Stimulated activated naive CD8-positive, alpha-beta T cell treated with anti-CD3 and anti-CD28 coated beads, Interleukin-15, amount 100 ng/mL, for 72 hours (primary cell): ENCODE measurements at regions not wholly inside any gene's neighbourhood (a gene's known extent, or its start where the extent isn't known, plus 50 kb on each side); places are given as distances from the start of the nearest gene placed in this dataset.

Experiments used
- ATAC-seq: fragments of 150-1000 bp; cut with Tn5 transposase; 2 replicates; pipeline ENCODE4 v1.10.0; 2021; ENCODE audit warnings: mild to moderate bottlenecking, moderate library complexity
- DNase-seq, 2 donors: peaks; one replicate each; pipeline ENCODE4 v3.0.0; 2021 to 2022
- H3K27ac Mint-ChIP-seq, 2 donors: one replicate each; pipeline ENCODE4 v1.8.0; 2022; ENCODE audit warnings: mild to moderate bottlenecking in 2 of 2, mixed read lengths in 2 of 2, moderate library complexity in 2 of 2
- H3K27me3 Mint-ChIP-seq: one replicate; pipeline ENCODE4 v1.8.0; 2022; ENCODE audit warnings: mixed read lengths
- H3K4me1 Mint-ChIP-seq: one replicate; pipeline ENCODE4 v1.8.0; 2022; ENCODE audit warnings: mild to moderate bottlenecking, mixed read lengths
- H3K4me3 Mint-ChIP-seq, 2 donors: one replicate each; pipeline ENCODE4 v1.8.0; 2022; ENCODE audit warnings: mild to moderate bottlenecking in 2 of 2, mixed read lengths in 2 of 2, moderate library complexity in 1 of 2
- H3K9me3 Mint-ChIP-seq, 2 donors: one replicate each; pipeline ENCODE4 v1.8.0; 2022; ENCODE audit warnings: mixed read lengths in 2 of 2

DNA sequence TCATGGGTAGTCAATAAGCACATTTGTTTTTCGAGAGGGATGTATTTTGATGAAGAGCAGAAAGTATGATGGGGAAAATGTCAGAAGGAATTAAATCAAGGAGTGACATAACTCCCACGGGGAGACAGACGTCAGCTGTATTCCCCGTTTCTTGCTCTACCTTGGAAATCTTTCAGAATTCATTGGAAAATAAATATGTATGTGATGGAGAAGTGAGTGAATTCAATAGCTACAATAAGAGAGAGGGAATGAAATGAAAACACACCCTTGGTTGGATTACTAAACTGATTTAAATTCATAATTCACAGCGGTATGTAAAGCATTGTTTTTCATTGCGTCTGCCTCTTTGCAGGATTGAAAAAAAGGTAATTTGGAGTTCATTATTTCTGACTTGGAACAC is 209.7 kb upstream of the KLF4 start:
- Mint-ChIP-seq H3K9me3 (peaks cover 6 to 30% of the 10 kb centered on the region in 2 donors), H3K27ac (no peak overlapping the region), H3K4me3 (no peak overlapping the region), H3K4me1 (no peaks in the 10 kb centered on the region), H3K27me3 (peaks cover 6% of the 10 kb centered on the region)
- ATAC-seq (no peak), DNase-seq (no peak)

DNA sequence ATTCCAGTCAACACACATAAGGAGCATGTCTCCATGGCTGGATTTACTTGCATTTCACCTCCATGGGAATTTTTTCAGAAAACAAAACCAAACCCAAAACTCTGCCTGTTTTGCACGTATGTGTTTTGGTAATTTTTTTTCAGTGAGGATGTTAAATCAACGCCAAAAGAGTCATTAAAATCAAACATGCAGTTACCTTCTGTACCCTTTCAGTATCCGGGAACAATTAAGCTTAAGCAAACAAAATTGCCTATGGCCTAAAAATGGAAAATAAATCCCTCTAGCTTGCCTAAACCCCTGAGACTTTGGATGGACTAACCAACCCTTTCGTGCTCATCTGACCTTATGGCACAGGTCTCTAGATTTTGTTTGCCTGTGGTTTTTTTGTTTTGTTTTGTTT is 209.2 kb upstream of the KLF4 start:
- Mint-ChIP-seq H3K4me3 (no peak overlapping the region), H3K4me1 (no peaks in the 10 kb centered on the region), H3K9me3 (peaks cover 6 to 27% of the 10 kb centered on the region in 2 donors), H3K27ac (no peak overlapping the region), H3K27me3 (peaks cover 6% of the 10 kb centered on the region)
- DNase-seq: no peak
- no peak for ATAC-seq

DNA sequence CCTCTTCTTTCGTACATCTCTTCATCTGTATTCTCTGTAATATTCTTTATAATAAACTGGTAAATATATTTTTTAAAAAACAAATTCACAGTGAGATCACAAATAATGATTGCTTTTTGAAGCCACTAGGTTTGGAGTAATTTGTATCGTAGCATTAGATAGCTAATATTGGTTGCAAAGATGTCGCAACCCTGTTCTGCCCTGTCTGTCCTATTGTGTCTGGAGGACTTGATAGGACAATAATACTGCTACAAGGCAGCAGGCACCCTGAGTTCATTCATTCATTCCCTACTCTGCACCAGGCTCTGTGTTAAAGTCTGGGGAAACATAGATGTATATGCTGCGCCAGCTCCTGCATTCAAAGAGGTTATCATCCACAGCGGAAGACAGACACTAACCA is 206.7 kb upstream of the KLF4 start:
- ATAC-seq: no peak
- Mint-ChIP-seq H3K4me3 (no peak overlapping the region), H3K27ac (no peak overlapping the region), H3K27me3 (peaks cover 6% of the 10 kb centered on the region), H3K9me3 (peaks cover 6 to 13% of the 10 kb centered on the region in 2 donors), H3K4me1 (no peaks in the 10 kb centered on the region)
- DNase-seq: no peak

DNA sequence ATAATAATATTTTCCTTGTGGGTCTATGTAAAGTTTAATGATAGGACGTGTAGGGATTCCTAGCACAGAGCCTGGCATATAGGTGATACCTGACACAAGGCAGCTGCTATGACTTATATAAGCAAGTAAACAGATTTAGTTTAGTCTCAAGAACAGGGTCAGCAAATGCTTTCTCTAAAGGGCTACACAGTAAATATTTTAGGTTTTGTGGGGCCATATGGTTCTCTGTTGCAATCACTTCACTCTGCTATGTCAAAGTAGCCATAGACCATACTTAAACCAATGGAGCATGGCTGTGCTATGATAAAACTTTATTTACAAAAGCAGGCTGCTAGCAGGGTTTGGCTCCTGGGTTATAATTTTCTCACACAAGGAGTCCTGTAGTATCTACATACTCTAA is 204.8 kb upstream of the KLF4 start:
- Mint-ChIP-seq H3K4me1 (no peaks in the 10 kb centered on the region), H3K9me3 (peaks cover 6 to 13% of the 10 kb centered on the region in 2 donors), H3K27me3 (peaks cover 6% of the 10 kb centered on the region), H3K27ac (no peak overlapping the region), H3K4me3 (no peak overlapping the region)
- DNase-seq (no peak), ATAC-seq (no peak)

DNA sequence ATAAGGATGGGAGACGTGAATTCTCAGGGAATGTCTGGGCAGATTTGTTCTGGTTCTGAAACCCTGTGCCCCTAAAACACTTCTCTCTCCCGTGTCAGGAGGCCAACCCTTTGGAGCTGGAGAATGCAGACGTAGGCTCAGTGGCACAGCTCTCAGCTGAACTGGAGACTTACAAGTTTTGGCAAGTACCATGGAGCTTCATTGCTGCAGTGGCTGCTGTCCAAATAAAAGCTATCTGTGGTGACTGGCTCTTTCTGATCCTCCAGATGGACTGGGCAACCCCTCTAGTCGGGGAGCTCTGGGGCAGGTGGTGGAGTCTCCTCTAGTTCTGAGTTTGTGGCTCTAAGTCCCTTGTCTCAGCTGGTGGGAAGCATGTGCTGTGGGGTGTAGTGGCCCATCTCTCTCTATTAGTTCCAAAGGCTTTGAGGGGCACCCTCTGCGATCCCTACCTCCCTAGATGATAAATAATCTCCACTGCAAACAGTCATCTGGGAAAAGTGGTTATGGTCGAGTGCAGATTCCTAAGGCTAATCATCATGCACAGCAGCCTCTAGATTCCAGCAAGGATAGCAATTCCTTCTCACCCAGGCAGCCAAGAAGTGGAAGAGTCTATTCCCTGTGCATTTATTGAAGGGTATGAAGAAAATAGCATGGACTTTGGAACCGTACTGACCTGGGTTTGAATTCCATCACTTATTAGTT is 204.2 kb upstream of the KLF4 start:
- DNase-seq (no peak), ATAC-seq (no peak)
- Mint-ChIP-seq H3K27ac (no peak overlapping the region), H3K27me3 (peaks cover 6% of the 10 kb centered on the region), H3K4me1 (no peaks in the 10 kb centered on the region), H3K9me3 (peaks cover 6 to 13% of the 10 kb centered on the region in 2 donors), H3K4me3 (no peak overlapping the region)

DNA sequence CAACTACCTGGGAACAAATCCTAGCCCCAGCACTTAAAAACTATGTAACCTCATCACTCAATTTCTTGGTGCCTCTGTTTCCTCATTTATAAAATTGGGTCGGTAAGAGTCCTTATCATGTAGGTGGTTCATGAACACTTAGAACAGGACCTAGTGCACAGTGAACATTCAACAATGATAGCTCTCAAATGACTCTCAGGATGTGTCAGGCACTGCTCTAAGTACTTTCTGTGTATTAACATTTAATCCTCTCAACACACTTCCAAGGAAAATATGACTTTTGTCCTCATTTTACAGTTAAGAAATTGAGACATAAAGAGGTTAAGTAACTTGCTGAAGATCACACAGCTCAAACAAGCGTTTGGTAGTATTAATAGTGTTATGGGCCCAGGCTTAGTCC is 202.1 kb upstream of the KLF4 start:
- peaks cover 0 to under 1% of the 10 kb centered on the region in 2 donors for H3K9me3 Mint-ChIP-seq
- H3K27me3 Mint-ChIP-seq: no peaks in the 10 kb centered on the region
- no peak overlapping the region for H3K27ac Mint-ChIP-seq
- H3K4me3 Mint-ChIP-seq: no peak overlapping the region
- DNase-seq (no peak), ATAC-seq (no peak)
- H3K4me1 Mint-ChIP-seq: no peaks in the 10 kb centered on the region

DNA sequence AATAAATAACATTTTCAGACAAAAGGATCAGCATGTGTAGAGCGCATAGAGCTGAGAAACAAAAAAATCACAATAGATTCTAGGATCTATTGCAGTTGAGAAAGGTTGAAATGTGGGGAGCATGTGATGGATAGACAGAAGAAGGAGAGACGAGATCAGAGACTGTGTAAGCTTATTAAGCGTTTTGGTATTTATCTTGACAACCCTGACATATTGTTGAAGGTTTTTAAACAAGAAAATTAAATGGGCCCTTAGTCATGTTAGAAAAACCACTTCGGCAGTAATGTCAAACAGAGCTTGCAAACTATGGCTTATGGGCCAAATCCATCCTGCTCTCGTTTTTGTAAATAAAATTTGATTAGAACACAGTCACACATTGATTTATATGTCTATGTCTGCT is 200.5 kb upstream of the KLF4 start:
- no peaks in the 10 kb centered on the region for H3K4me1 Mint-ChIP-seq
- no peak for ATAC-seq
- no peak for DNase-seq
- no peaks in the 10 kb centered on the region for H3K9me3 Mint-ChIP-seq
- no peaks in the 10 kb centered on the region for H3K27me3 Mint-ChIP-seq
- H3K27ac Mint-ChIP-seq: no peak overlapping the region
- H3K4me3 Mint-ChIP-seq: no peak overlapping the region

DNA sequence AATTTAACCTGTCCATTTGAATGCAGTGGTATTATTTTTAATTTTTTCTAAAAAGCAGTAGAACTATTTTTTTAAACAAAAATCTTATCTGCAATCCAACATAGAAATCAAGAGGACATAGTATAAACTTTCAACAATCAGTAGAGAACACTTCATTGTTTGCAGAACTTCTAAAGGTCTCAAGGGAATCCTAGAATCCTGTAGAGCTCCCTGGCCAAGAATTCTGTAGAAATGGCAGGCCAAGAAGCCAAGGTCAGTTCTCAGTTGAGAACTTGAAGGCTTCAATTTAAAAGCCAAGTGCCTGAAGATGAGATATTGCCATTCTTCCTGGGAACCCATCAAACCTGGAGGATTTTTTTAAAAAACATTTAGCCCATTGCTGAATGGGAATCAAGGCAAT is 199.2 kb upstream of the KLF4 start:
- Mint-ChIP-seq H3K9me3 (no peaks in the 10 kb centered on the region), H3K4me3 (no peak overlapping the region), H3K27ac (no peak overlapping the region), H3K4me1 (no peaks in the 10 kb centered on the region), H3K27me3 (no peaks in the 10 kb centered on the region)
- DNase-seq (no peak), ATAC-seq (no peak)

DNA sequence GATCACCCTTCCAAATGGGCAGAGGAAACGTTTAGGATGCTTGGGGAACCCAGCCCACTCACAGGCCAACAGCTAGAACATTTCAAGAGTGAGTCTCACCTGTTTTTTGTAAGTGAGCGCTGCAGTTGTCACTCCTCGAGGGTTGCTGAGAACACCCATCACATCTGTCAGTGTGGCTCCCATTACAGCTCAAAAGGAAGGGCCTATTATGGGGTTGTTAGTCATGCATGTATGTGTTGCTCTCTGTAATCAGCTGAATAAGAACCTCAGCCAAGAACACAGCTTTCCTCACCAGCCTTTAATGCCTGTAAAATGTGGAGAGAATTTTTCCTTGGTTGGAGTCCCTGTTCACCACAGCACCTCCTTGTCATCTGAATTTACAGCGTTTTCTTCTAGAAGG is 196.3 kb upstream of the KLF4 start:
- H3K27ac Mint-ChIP-seq: no peak overlapping the region
- DNase-seq (no peak), ATAC-seq (no peak)
- no peaks in the 10 kb centered on the region for H3K9me3 Mint-ChIP-seq
- no peaks in the 10 kb centered on the region for H3K27me3 Mint-ChIP-seq
- H3K4me1 Mint-ChIP-seq: no peaks in the 10 kb centered on the region
- no peak overlapping the region for H3K4me3 Mint-ChIP-seq

DNA sequence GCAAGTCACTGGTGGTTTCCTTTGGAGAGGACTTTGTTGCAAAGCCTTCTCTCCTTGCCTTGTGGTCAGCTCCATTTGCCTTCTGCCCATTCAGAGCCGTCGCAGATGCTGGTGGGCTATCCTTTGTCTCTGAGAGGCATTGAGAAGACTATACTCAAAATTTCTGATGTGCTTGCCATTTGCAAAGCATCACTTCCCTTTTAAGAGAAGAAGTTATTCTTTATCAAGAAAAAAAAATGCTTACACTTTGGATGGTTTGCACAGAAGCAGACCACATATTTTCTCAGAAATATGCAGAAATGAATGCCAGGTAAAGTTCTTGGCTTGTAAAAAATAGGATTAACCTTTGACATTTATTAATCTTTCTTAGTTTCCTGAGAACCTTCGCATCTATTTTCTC is 195.8 kb upstream of the KLF4 start:
- Mint-ChIP-seq H3K27ac (no peak overlapping the region), H3K9me3 (no peaks in the 10 kb centered on the region), H3K27me3 (no peaks in the 10 kb centered on the region), H3K4me3 (no peak overlapping the region), H3K4me1 (no peaks in the 10 kb centered on the region)
- no peak for ATAC-seq
- no peak for DNase-seq

DNA sequence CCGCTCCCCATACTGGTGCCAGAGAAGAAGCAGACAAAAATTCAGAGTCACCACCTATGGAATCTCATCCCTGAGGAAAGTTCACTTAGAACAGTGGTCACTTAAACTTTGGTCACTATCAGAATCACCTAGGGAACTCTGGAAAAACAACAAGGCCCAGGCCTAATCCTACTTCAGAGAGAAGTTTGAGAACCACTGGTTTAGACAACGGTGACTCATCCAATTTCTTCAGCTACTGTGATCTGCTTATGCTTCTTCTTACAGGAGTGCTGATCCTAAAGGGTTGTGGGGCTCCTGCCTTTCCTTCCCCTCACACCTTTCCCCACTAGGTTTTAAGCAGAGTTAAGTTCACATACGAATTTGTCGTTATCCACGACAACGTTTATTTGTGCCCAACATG is 194.7 kb upstream of the KLF4 start:
- ATAC-seq (no peak), DNase-seq (no peak)
- Mint-ChIP-seq H3K4me1 (no peaks in the 10 kb centered on the region), H3K27me3 (no peaks in the 10 kb centered on the region), H3K9me3 (no peaks in the 10 kb centered on the region), H3K27ac (no peak overlapping the region), H3K4me3 (no peak overlapping the region)

DNA sequence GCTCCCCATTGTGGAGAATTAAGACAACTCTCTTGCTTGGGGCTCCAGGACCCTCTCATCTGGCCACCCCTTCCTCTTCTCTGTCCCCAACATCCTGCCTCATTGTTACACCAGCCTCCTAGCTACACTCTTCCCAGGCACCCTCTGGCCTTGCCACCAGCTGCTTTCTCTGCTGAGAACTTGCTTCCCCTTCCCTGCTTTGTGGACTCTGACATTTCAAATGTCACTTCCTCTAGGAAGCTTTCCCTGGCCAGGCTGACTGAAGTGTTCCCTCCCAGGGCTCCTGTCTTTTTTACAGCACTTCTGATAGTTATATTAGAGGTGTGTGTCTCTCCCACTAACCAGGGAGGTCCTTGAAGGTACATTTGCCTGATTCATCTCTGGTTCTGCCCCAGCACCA is 194.0 kb upstream of the KLF4 start:
- Mint-ChIP-seq H3K4me3 (no peak overlapping the region), H3K27ac (peak overlapping the region in 1 of 2 donors; percentile 45), H3K4me1 (no peaks in the 10 kb centered on the region), H3K27me3 (no peaks in the 10 kb centered on the region), H3K9me3 (no peaks in the 10 kb centered on the region)
- DNase-seq: no peak
- no peak for ATAC-seq

DNA sequence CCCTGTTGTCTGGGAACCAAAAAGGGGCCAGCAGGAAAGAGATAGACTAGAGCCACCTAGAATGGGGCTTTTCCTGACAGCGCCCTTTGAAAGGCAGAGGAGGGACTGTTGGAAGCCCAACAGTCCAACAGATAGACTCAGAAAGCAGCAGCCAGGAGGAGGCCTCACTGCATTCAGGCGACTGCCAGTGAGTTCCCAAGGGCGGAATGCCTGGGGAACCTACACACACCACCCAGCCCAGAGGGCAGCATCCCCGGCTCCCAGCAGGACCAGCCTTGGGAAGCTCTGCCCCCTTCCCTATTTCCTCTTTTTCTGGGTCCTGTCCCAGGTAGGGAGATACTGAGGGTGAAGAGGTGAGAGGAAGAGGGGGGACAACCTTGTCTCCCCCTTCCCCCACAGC is 192.4 kb upstream of the KLF4 start:
- no peak for ATAC-seq
- H3K4me1 Mint-ChIP-seq: no peaks in the 10 kb centered on the region
- H3K27ac Mint-ChIP-seq: no peak overlapping the region
- H3K9me3 Mint-ChIP-seq: no peaks in the 10 kb centered on the region
- no peaks in the 10 kb centered on the region for H3K27me3 Mint-ChIP-seq
- DNase-seq: no peak
- H3K4me3 Mint-ChIP-seq: no peak overlapping the region

DNA sequence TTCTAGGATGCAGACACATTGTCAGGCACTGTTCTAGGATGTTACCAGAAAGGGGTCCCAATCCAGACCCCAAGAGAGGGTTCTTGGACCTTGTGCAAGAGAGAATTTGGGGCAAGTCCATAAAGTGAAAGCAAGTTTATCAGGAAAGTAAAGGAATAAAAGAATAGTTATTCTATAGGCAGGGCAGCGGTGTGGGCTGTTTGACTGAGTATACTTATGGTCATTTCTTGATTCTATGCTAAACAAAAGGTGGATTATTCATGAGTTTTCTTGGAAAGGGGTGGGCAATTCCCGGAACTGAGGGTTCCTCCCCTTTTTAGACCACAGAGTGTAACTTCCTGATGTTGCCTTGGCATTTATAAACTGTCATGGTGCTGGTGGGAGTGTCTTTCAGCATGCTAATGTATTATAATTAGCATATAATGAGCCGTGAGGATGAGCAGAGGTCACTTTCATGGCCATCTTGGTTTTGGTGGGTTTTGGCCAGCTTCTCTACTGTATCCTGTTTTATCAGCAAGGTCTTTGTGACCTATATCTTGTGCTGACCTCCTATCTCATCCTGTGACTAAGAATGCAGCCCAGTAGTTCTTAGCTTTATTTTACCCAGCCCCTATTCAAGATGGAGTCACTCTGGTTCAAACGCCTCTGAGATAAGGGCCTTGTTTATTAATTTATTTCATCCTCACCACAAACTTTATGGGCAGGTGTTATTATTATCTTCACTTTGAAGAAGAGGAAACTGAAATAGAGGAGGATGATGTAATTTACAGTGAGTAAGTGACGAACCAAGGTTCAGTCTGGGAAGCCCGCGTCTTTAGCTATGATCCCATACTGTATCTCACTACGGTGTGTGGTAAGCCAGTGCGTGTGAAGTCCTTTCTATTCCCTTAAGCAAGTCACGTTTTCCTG is 186.0 kb upstream of the KLF4 start:
- H3K9me3 Mint-ChIP-seq: no peaks in the 10 kb centered on the region
- no peak for ATAC-seq
- H3K4me1 Mint-ChIP-seq: no peaks in the 10 kb centered on the region
- H3K27ac Mint-ChIP-seq: no peak overlapping the region
- DNase-seq: no peak
- H3K4me3 Mint-ChIP-seq: no peak overlapping the region
- H3K27me3 Mint-ChIP-seq: no peaks in the 10 kb centered on the region

DNA sequence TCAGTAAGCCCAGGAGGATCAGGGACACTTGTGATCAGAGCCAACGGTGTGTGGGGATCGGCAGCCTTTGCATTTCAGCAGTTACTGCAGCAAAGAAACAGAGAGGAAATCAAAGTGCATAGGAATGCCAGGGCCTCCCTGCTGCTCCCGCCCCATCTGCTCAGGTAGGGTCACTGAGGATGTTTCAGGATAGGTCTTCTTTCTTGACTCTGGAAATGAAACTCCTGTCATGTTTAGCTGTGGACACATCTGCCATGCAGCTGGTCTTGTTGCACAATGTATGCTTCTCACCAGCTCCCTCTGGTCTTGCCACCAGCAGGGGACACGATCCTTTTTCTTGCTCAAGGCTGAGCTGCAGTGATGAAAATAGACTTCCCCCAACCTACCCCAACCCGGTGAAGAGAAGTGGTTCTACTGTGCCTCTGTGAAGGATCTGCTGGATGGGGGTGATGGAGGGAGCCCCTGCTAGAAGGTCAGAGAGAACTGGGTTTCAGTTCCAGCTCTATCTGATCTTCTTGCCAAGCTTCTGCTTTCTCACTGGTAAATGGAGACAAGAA is 185.2 kb upstream of the KLF4 start:
- no peaks in the 10 kb centered on the region for H3K9me3 Mint-ChIP-seq
- no peak for DNase-seq

More for the DNA sequence above, 185.2 kb upstream of the KLF4 start:
- Mint-ChIP-seq H3K27me3 (no peaks in the 10 kb centered on the region), H3K4me1 (no peaks in the 10 kb centered on the region), H3K27ac (no peak overlapping the region), H3K4me3 (no peak overlapping the region)
- ATAC-seq: no peak
